ENCODE measurements at regions not wholly inside any gene's neighbourhood (a gene's known extent, or its start where the extent isn't known, plus 50 kb on each side); places are given as distances from the start of the nearest gene placed in this dataset.

- H3K4me1 ChIP-seq (ENCODE audit: insufficient read depth, low read length), result no peaks in the 10 kb centered on the region
- no peaks in the 10 kb centered on the region for H3K36me3 ChIP-seq (replicated peaks in 1 of 2; ENCODE audit: control insufficient read depth in 1 of 2, insufficient read depth in 2 of 2, low read length in 2 of 2)
- no peak overlapping the region for H2AFZ ChIP-seq (ENCODE audit: low read length)
- TF ChIP-seq CCDC6 (CRISPR knock-in tag; IDR thresholded peaks at IDR 0.05) (no peak), HOXA3 (CRISPR knock-in tag; IDR thresholded peaks at IDR 0.05) (no peak), GABPA (IDR thresholded peaks at IDR 0.05; ENCODE audit: low read depth, low read length) (no peak), GABPA (CRISPR knock-in tag; IDR thresholded peaks at IDR 0.05; ENCODE audit: low read depth) (no peak), SRSF9 (IDR thresholded peaks at IDR 0.05; ENCODE audit: borderline replicate concordance, insufficient read depth, low read depth, low read length, poor library complexity, severe bottlenecking) (no peak), ZSCAN21 (CRISPR knock-in tag; IDR thresholded peaks at IDR 0.05; ENCODE audit: borderline replicate concordance) (no peak), REST (IDR thresholded peaks at IDR 0.05; ENCODE audit: borderline replicate concordance in 1 of 2, low read depth in 1 of 2, low read length in 2 of 2) (no peak), ZNF326 (CRISPR knock-in tag; IDR thresholded peaks at IDR 0.05; ENCODE audit: borderline replicate concordance) (no peak), FOXK2 (IDR thresholded peaks at IDR 0.05) (no peak), ARHGAP35 (CRISPR knock-in tag; IDR thresholded peaks at IDR 0.05; ENCODE audit: borderline replicate concordance) (no peak), ZNF75D (CRISPR knock-in tag; IDR thresholded peaks at IDR 0.05; ENCODE audit: borderline replicate concordance) (no peak), ZMAT5 (CRISPR knock-in tag; IDR thresholded peaks at IDR 0.05; ENCODE audit: borderline replicate concordance, low read depth) (no peak)
- FAIRE-seq (no peak), DNase-seq (ENCODE audit: low spot score) (no peak), ATAC-seq (no peak)
- no peak overlapping the region for H3K4me2 ChIP-seq (ENCODE audit: low read depth, low read length)
- no TSS peak for BruUV-seq (replicated peaks)
- ChIA-PET POLR2A (no interaction called here), CTCF (ENCODE audit: low intra/inter-chr PET ratio, low total read pairs) (no interaction called here)
- no peaks in the 10 kb centered on the region for H3K9me3 ChIP-seq (ENCODE audit: low read length)
- in situ Hi-C loops (cut with HindIII; ENCODE audit: extremely low pct_ligation_motif_present, low pct_unique_long_range_greater_than_20kb) (no loop called here), intact Hi-C loops (cut with micrococcal nuclease; ENCODE audit: unreplicated experiment) (no loop called here)
- no peak overlapping the region for H3K9ac ChIP-seq (ENCODE audit: insufficient read depth, low read depth, low read length)
- H3K27ac ChIP-seq (ENCODE audit: extremely low read length, insufficient read depth, low read length), result no peak overlapping the region
- H4K20me1 ChIP-seq (ENCODE audit: insufficient read depth, low read length), result no peaks in the 10 kb centered on the region
- H3K4me3 ChIP-seq (replicated peaks in 1 of 3; ENCODE audit: insufficient read depth in 1 of 3, low read depth in 2 of 3, low read length in 3 of 3), result no peak overlapping the region
- WGBS (ENCODE audit: low lambda C conversion rate), result under 1% methylated on average over 5 of the region's 5 CpGs
- no peaks in the 10 kb centered on the region for H3K27me3 ChIP-seq (ENCODE audit: control insufficient read depth in 1 of 2, insufficient read depth in 2 of 2, low read length in 2 of 2)
- H3K79me2 ChIP-seq (ENCODE audit: insufficient read depth, low read length), result no peaks in the 10 kb centered on the region
Measured at GRCh38 chr9:7285199-7285598, 514.4 kb downstream of the DMAC1 start.

Measured in HepG2 (cell line).